LoVo (cell line): ENCODE measurements at regions not wholly inside any gene's neighbourhood (a gene's known extent, or its start where the extent isn't known, plus 50 kb on each side); places are given as distances from the start of the nearest gene placed in this dataset.

Experiments
- DNase-seq: peaks from one replicate; pipeline ENCODE4 v3.0.0-alpha.2; 2016; ENCODE audit warnings: low spot score

- no peak for DNase-seq
Observed at GRCh38 chr3:81364411-81364810, 397.0 kb downstream of the GBE1 start.

- no peak for DNase-seq
Observed at GRCh38 chr3:81363816-81364215, 397.6 kb downstream of the GBE1 start.

GRCh38 chr3:81354119-81354518 is 407.3 kb downstream of the GBE1 start:
- no peak for DNase-seq

- no peak for DNase-seq
Observed at GRCh38 chr3:81352867-81353266, 408.6 kb downstream of the GBE1 start.

- no peak for DNase-seq
Observed at GRCh38 chr3:81349816-81350340, 411.6 kb downstream of the GBE1 start.

- DNase-seq = peak; percentile 39
Observed at GRCh38 chr3:81339040-81339845, 422.2 kb downstream of the GBE1 start.

- DNase-seq = no peak
Observed at GRCh38 chr3:81336470-81336869, 425.0 kb downstream of the GBE1 start.

GRCh38 chr3:81329835-81330234 is 431.6 kb downstream of the GBE1 start:
- peak; percentile 2 for DNase-seq

- DNase-seq = no peak
Observed at GRCh38 chr3:81326245-81326644, 435.2 kb downstream of the GBE1 start.

- no peak for DNase-seq
Observed at GRCh38 chr3:81320862-81321261, 440.6 kb downstream of the GBE1 start.

- no peak for DNase-seq
Observed at GRCh38 chr3:81315030-81315429, 446.4 kb downstream of the GBE1 start.

- no peak for DNase-seq
Observed at GRCh38 chr3:81311321-81311720, 450.1 kb downstream of the GBE1 start.

GRCh38 chr3:81308306-81308705 is 453.1 kb downstream of the GBE1 start:
- DNase-seq = no peak

GRCh38 chr3:81307221-81307620 is 454.2 kb downstream of the GBE1 start:
- no peak for DNase-seq

- DNase-seq = no peak
Observed at GRCh38 chr3:81303321-81303720, 458.1 kb downstream of the GBE1 start.

- DNase-seq = peak; percentile 45
Observed at GRCh38 chr3:81302045-81302444, 459.4 kb downstream of the GBE1 start.

- no peak for DNase-seq
Observed at GRCh38 chr3:81301230-81301629, 460.2 kb downstream of the GBE1 start.

GRCh38 chr3:81300324-81300927 is 461.0 kb downstream of the GBE1 start:
- peak; percentile 2 for DNase-seq

GRCh38 chr3:81299481-81299880 is 462.0 kb downstream of the GBE1 start:
- no peak for DNase-seq

- no peak for DNase-seq
Observed at GRCh38 chr3:81295906-81296577, 465.4 kb downstream of the GBE1 start.

- DNase-seq = no peak
Observed at GRCh38 chr3:81293156-81293555, 468.3 kb downstream of the GBE1 start.

GRCh38 chr3:81291586-81291985 is 469.9 kb downstream of the GBE1 start:
- DNase-seq = no peak

GRCh38 chr3:81289676-81290075 is 471.8 kb downstream of the GBE1 start:
- DNase-seq = no peak
